Fibroblast of lung (primary cell): ENCODE measurements at regions not wholly inside any gene's neighbourhood (a gene's known extent, or its start where the extent isn't known, plus 50 kb on each side); places are given as distances from the start of the nearest gene placed in this dataset.

ENCODE experiments used
- DNase-seq, 2 donors: peaks; one replicate each; pipeline versions ENCODE4 v3.0.0 to v3.0.0-alpha.2; 2010; ENCODE audit warnings: low read depth in 2 of 2
- H2AFZ ChIP-seq: 2 replicates; pipeline ENCODE4 v1.5.1; 2012; ENCODE audit warnings: low read length, control low read depth, inconsistent platforms
- H3K27ac ChIP-seq: 2 replicates; pipeline ENCODE4 v1.5.1; 2011; ENCODE audit warnings: low read length, control low read depth; ENCODE audit not compliant: insufficient read depth
- H3K27me3 ChIP-seq: 2 replicates; pipeline ENCODE4 v1.5.1; 2011; ENCODE audit warnings: mild to moderate bottlenecking, low read length; ENCODE audit not compliant: control insufficient read depth, insufficient read depth
- H3K36me3 ChIP-seq: 2 replicates; pipeline ENCODE4 v1.5.1; 2011; ENCODE audit warnings: low read length; ENCODE audit not compliant: control insufficient read depth, insufficient read depth
- H3K4me1 ChIP-seq: 2 replicates; pipeline ENCODE4 v1.5.1; 2011; ENCODE audit warnings: low read length; ENCODE audit not compliant: control insufficient read depth, insufficient read depth; ENCODE audit errors: extremely low read depth
- H3K4me2 ChIP-seq: 2 replicates; pipeline ENCODE4 v1.5.1; 2011; ENCODE audit warnings: low read length, control low read depth; ENCODE audit not compliant: insufficient read depth; ENCODE audit errors: extremely low read depth
- H3K4me3 ChIP-seq, 4 experiments: fragments of 200-600 bp in 1 of 4; sonication (generic) in 1 of 4; replicated peaks in 1 of 4; 2 replicates each; pipeline ENCODE4 v1.5.1; 2011 to 2016; ENCODE audit warnings: low read length in 4 of 4, low read depth in 3 of 4, mild to moderate bottlenecking in 3 of 4, control low read depth in 2 of 4, inconsistent platforms in 1 of 4, mixed read lengths in 1 of 4; ENCODE audit not compliant: insufficient read depth in 1 of 4; ENCODE audit errors: control extremely low read depth in 1 of 4
- H3K79me2 ChIP-seq: 2 replicates; pipeline ENCODE4 v1.5.1; 2012; ENCODE audit warnings: mild to moderate bottlenecking, low read length, inconsistent platforms; ENCODE audit not compliant: control insufficient read depth, insufficient read depth
- H3K9ac ChIP-seq: 2 replicates; pipeline ENCODE4 v1.5.1; 2011; ENCODE audit warnings: mild to moderate bottlenecking, low read length, control low read depth; ENCODE audit not compliant: insufficient read depth
- H3K9me3 ChIP-seq: 2 replicates; pipeline ENCODE4 v1.5.1; 2012; ENCODE audit warnings: low read depth, low read length; ENCODE audit not compliant: control insufficient read depth, insufficient read depth
- H4K20me1 ChIP-seq: 2 replicates; pipeline ENCODE4 v1.5.1; 2011; ENCODE audit warnings: low read length; ENCODE audit not compliant: control insufficient read depth, insufficient read depth; ENCODE audit errors: extremely low read depth
- EZH2 ChIP-seq: IDR thresholded peaks from 2 replicates; pipeline ENCODE4 v1.5.1; 2012; ENCODE audit warnings: low read length, control low read depth, mild to moderate bottlenecking; ENCODE audit errors: missing control alignments
- TF ChIP-seq, protein P1 (sequence below), 2 donors: IDR thresholded peaks in 1 of 2; conservative IDR thresholded peaks in 1 of 2; 1 replicate in 1 of 2; 2 replicates in 1 of 2; pipeline ENCODE4 v1.5.1; 2011 to 2012; ENCODE audit warnings: low read length in 2 of 2, control low read depth in 1 of 2, inconsistent platforms in 1 of 2, low read depth in 1 of 2, mild to moderate bottlenecking in 1 of 2

- no peak overlapping the region for H2AFZ ChIP-seq
- no peak for TF ChIP-seq EZH2
- TF ChIP-seq, protein P1, sequence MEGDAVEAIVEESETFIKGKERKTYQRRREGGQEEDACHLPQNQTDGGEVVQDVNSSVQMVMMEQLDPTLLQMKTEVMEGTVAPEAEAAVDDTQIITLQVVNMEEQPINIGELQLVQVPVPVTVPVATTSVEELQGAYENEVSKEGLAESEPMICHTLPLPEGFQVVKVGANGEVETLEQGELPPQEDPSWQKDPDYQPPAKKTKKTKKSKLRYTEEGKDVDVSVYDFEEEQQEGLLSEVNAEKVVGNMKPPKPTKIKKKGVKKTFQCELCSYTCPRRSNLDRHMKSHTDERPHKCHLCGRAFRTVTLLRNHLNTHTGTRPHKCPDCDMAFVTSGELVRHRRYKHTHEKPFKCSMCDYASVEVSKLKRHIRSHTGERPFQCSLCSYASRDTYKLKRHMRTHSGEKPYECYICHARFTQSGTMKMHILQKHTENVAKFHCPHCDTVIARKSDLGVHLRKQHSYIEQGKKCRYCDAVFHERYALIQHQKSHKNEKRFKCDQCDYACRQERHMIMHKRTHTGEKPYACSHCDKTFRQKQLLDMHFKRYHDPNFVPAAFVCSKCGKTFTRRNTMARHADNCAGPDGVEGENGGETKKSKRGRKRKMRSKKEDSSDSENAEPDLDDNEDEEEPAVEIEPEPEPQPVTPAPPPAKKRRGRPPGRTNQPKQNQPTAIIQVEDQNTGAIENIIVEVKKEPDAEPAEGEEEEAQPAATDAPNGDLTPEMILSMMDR (conservative IDR thresholded peaks at IDR 0.05 in 1 of 2, IDR thresholded peaks at IDR 0.05 in 1 of 2; ENCODE audit: low read depth in 1 of 2, low read length in 2 of 2) = no peak
- no peak overlapping the region for H3K4me2 ChIP-seq
- H3K36me3 ChIP-seq = no peaks in the 10 kb centered on the region
- H3K4me3 ChIP-seq = no peak overlapping the region
- H3K9ac ChIP-seq = no peak overlapping the region
- no peaks in the 10 kb centered on the region for H3K9me3 ChIP-seq
- H3K27ac ChIP-seq = no peak overlapping the region
- H3K79me2 ChIP-seq = no peaks in the 10 kb centered on the region
- H3K27me3 ChIP-seq = no peaks in the 10 kb centered on the region
- H4K20me1 ChIP-seq = no peaks in the 10 kb centered on the region
- DNase-seq = no peak
- H3K4me1 ChIP-seq = no peaks in the 10 kb centered on the region
Measured at GRCh38 chr2:34103437-34103836, 504.3 kb upstream of the FAM98A start.

DNA sequence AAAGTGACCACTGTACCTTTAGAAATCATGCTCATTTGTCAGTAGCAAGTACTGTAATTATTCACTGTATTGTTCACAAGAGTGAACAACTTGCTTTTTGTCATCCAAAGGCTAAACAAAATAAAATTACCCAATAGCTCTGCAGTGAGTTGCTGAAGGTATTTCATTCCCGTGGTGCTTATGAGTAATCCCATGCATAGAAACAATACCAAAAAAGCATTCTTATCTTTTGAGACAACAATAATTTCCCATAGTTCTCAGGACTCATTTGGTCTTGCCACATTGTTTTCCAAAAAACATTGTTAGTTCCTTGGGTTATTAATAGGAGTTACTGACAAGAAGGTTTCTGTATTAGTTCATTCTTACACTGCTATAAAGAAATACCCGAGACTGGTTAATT is 503.2 kb upstream of the FAM98A start:
- Histone ChIP-seq H3K4me2 (no peak overlapping the region), H3K36me3 (no peaks in the 10 kb centered on the region), H3K9me3 (no peaks in the 10 kb centered on the region), H3K4me3 (no peak overlapping the region), H3K9ac (no peak overlapping the region), H4K20me1 (no peaks in the 10 kb centered on the region), H3K27ac (no peak overlapping the region), H2AFZ (no peak overlapping the region), H3K4me1 (no peaks in the 10 kb centered on the region), H3K79me2 (no peaks in the 10 kb centered on the region), H3K27me3 (no peaks in the 10 kb centered on the region)
- peak in 1 of 2 donors; percentile 65 for DNase-seq
- no peak for TF ChIP-seq EZH2
- TF ChIP-seq, protein P1 (conservative IDR thresholded peaks at IDR 0.05 in 1 of 2, IDR thresholded peaks at IDR 0.05 in 1 of 2; ENCODE audit: low read depth in 1 of 2, low read length in 2 of 2) = no peak

GRCh38 chr2:34099377-34099776 is 500.3 kb upstream of the FAM98A start:
- Histone ChIP-seq H2AFZ (no peak overlapping the region), H3K27ac (no peak overlapping the region), H3K79me2 (no peaks in the 10 kb centered on the region), H3K27me3 (no peaks in the 10 kb centered on the region), H3K36me3 (no peaks in the 10 kb centered on the region), H3K4me1 (no peaks in the 10 kb centered on the region), H3K9ac (no peak overlapping the region), H3K9me3 (no peaks in the 10 kb centered on the region), H4K20me1 (no peaks in the 10 kb centered on the region), H3K4me2 (no peak overlapping the region), H3K4me3 (no peak overlapping the region)
- DNase-seq = no peak
- no peak for TF ChIP-seq EZH2
- TF ChIP-seq, protein P1 (conservative IDR thresholded peaks at IDR 0.05 in 1 of 2, IDR thresholded peaks at IDR 0.05 in 1 of 2; ENCODE audit: low read depth in 1 of 2, low read length in 2 of 2) = no peak
